Smooth muscle cell (in vitro differentiated cells): ENCODE measurements at regions not wholly inside any gene's neighbourhood (a gene's known extent, or its start where the extent isn't known, plus 50 kb on each side); places are given as distances from the start of the nearest gene placed in this dataset.
A peak's percentile ranks its signal among the peaks of the same experiment; 100 is the strongest.

ENCODE experiments used
- DNase-seq: peaks from one replicate; lab custom pipeline; 2025; ENCODE audit not compliant: unreplicated experiment; lab: John Stamatoyannopoulos, UW
- H2AFZ ChIP-seq: fragments of 200-600 bp; sonication (generic); 2 replicates; pipeline ENCODE4 v1.6.0; 2016; ENCODE audit warnings: antibody characterized with exemption, low read depth, mild to moderate bottlenecking
- H3F3A ChIP-seq: fragments of 200-600 bp; sonication (generic); 2 replicates; pipeline ENCODE4 v1.6.0; 2017; ENCODE audit warnings: antibody characterized with exemption, low read depth
- H3K27ac ChIP-seq: fragments of 200-600 bp; sonication (generic); 2 replicates; pipeline ENCODE4 v1.5.1; 2016; ENCODE audit warnings: low read depth, mild to moderate bottlenecking
- H3K27me3 ChIP-seq: fragments of 200-600 bp; sonication (generic); 2 replicates; pipeline ENCODE4 v1.6.1; 2016; ENCODE audit warnings: low read depth, mild to moderate bottlenecking
- H3K36me3 ChIP-seq: fragments of 200-600 bp; sonication (generic); 2 replicates; pipeline ENCODE4 v1.5.1; 2016; ENCODE audit warnings: low read depth
- H3K4me1 ChIP-seq: fragments of 200-600 bp; sonication (generic); 2 replicates; pipeline ENCODE4 v1.5.1; 2016; ENCODE audit warnings: low read depth
- H3K4me2 ChIP-seq: fragments of 200-600 bp; sonication (generic); 2 replicates; pipeline ENCODE4 v1.6.0; 2016; ENCODE audit warnings: mild to moderate bottlenecking
- H3K4me3 ChIP-seq: fragments of 200-600 bp; sonication (generic); 2 replicates; pipeline ENCODE4 v1.5.1; 2016; ENCODE audit warnings: mild to moderate bottlenecking
- H3K79me2 ChIP-seq: fragments of 200-600 bp; sonication (generic); 2 replicates; pipeline ENCODE4 v1.6.0; 2016; ENCODE audit warnings: low read depth, mild to moderate bottlenecking
- H3K9ac ChIP-seq: fragments of 200-600 bp; sonication (generic); 2 replicates; pipeline ENCODE4 v1.6.0; 2016; ENCODE audit warnings: low read depth
- H3K9me3 ChIP-seq: fragments of 200-600 bp; sonication (generic); replicated peaks from 2 replicates; pipeline ENCODE4 v1.5.1; 2016; ENCODE audit warnings: low read depth
- H4K20me1 ChIP-seq: fragments of 200-600 bp; sonication (generic); 2 replicates; pipeline ENCODE4 v1.6.0; 2016; ENCODE audit warnings: low read depth
- CTCF ChIP-seq: fragments of 200-600 bp; sonication (generic); IDR thresholded peaks from 2 replicates; pipeline ENCODE4 v1.5.1; 2017; ENCODE audit warnings: borderline replicate concordance, mild to moderate bottlenecking, antibody characterized with exemption; ENCODE audit not compliant: insufficient read depth, poor library complexity, severe bottlenecking
- WGBS: methylation state at CpG from one replicate; pipeline ENCODE4 v1.1.7; 2016; ENCODE audit warnings: low lambda C conversion rate; 5-methylcytosine and 5-hydroxymethylcytosine counted together

GRCh38 chr2:146068051-146068450 lies 1548.1 kb upstream of the ZEB2 start:
- Histone ChIP-seq H3K36me3 (no peaks in the 10 kb centered on the region), H3K4me2 (no peak overlapping the region), H2AFZ (no peak overlapping the region), H3K79me2 (no peaks in the 10 kb centered on the region), H3K9me3 (peaks cover 5% of the 10 kb centered on the region), H3K4me1 (no peaks in the 10 kb centered on the region), H3K27me3 (no peaks in the 10 kb centered on the region), H3F3A (no peaks in the 10 kb centered on the region), H3K27ac (no peak overlapping the region), H4K20me1 (no peaks in the 10 kb centered on the region), H3K9ac (no peak overlapping the region), H3K4me3 (no peak overlapping the region)
- no peak for TF ChIP-seq CTCF
- no peak for DNase-seq

DNA sequence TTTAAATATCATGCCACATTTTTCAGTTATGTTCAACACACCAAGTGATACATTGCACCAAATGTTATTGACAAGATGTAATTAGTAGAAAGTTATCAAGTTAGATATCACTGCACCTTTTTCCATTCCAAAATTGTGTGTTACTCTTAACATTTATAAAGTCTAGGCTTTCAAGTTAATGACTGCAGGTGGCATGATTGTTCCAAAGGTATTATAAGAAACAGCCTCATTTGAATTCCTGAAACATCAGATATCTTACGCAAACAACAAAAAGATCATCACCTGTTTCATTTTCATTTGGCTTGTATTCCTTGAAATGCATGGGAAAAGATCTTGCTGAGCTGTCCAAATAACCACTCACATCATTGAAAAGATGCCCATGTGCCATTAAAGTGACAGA lies 1528.2 kb upstream of the ZEB2 start:
- no peak overlapping the region for H3K4me3 ChIP-seq
- no peaks in the 10 kb centered on the region for H3K9me3 ChIP-seq
- H3K27ac ChIP-seq: no peak overlapping the region
- no peak for DNase-seq
- no peak for TF ChIP-seq CTCF
- no peaks in the 10 kb centered on the region for H3K27me3 ChIP-seq
- H3F3A ChIP-seq: no peaks in the 10 kb centered on the region
- H3K9ac ChIP-seq: no peak overlapping the region
- no peaks in the 10 kb centered on the region for H3K79me2 ChIP-seq
- no peaks in the 10 kb centered on the region for H4K20me1 ChIP-seq
- no peaks in the 10 kb centered on the region for H3K4me1 ChIP-seq
- H2AFZ ChIP-seq: no peak overlapping the region
- H3K36me3 ChIP-seq: no peaks in the 10 kb centered on the region
- H3K4me2 ChIP-seq: no peak overlapping the region
- WGBS: 97% methylated on average over 1 of the region's 1 CpG

GRCh38 chr2:146041274-146041910 lies 1521.5 kb upstream of the ZEB2 start:
- no peaks in the 10 kb centered on the region for H3K79me2 ChIP-seq
- DNase-seq: no peak
- no peaks in the 10 kb centered on the region for H3F3A ChIP-seq
- H2AFZ ChIP-seq: peak overlapping the region; percentile 66
- H3K9ac ChIP-seq: no peak overlapping the region
- H3K9me3 ChIP-seq: no peaks in the 10 kb centered on the region
- H3K27ac ChIP-seq: no peak overlapping the region
- 53% methylated on average over 8 of the region's 8 CpGs for WGBS
- no peaks in the 10 kb centered on the region for H3K36me3 ChIP-seq
- no peak overlapping the region for H3K4me3 ChIP-seq
- H4K20me1 ChIP-seq: no peaks in the 10 kb centered on the region
- peaks cover 21% of the 10 kb centered on the region for H3K4me1 ChIP-seq
- no peak for TF ChIP-seq CTCF
- no peaks in the 10 kb centered on the region for H3K27me3 ChIP-seq
- H3K4me2 ChIP-seq: no peak overlapping the region

DNA sequence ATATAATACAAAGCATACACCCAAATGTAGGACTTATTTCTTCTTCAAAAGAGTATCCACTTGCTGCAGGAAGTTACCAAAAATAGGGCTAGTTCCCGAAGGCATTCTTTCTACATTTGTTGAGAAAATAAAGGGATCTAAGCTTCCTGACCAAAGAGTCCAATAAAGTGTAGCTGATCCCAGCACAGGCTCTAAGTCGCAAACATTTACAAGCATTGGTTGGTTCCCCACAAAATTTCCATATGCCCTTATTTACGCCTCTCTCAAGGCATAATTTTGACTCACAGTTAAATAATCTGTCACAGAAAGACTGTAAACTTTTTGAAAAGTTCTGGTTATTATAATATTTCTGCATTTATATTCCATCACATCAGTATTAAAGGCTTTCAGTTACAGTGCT lies 1520.1 kb upstream of the ZEB2 start:
- H3K9me3 ChIP-seq: no peaks in the 10 kb centered on the region
- no peak for TF ChIP-seq CTCF

More for the DNA sequence above, 1520.1 kb upstream of the ZEB2 start:
- no peaks in the 10 kb centered on the region for H3K79me2 ChIP-seq
- DNase-seq: no peak
- H3K27me3 ChIP-seq: no peaks in the 10 kb centered on the region
- H3K27ac ChIP-seq: no peak overlapping the region
- no peaks in the 10 kb centered on the region for H3K36me3 ChIP-seq
- no peak overlapping the region for H3K4me3 ChIP-seq
- no peaks in the 10 kb centered on the region for H3F3A ChIP-seq
- no peak overlapping the region for H2AFZ ChIP-seq
- no peaks in the 10 kb centered on the region for H4K20me1 ChIP-seq
- H3K4me2 ChIP-seq: no peak overlapping the region
- WGBS: 54% methylated on average over 3 of the region's 3 CpGs
- no peak overlapping the region for H3K9ac ChIP-seq
- peaks cover 21% of the 10 kb centered on the region for H3K4me1 ChIP-seq
